ENCODE measurements at regions not wholly inside any gene's neighbourhood (a gene's known extent, or its start where the extent isn't known, plus 50 kb on each side); places are given as distances from the start of the nearest gene placed in this dataset.

- Histone ChIP-seq H2BK5ac (ENCODE audit: insufficient read length, low read length) (no peak overlapping the region), H3K18ac (ENCODE audit: insufficient read length, low read depth, low read length) (no peak overlapping the region), H4K8ac (replicated peaks; ENCODE audit: insufficient read length, low read depth, low read length) (no peak overlapping the region), H3K79me2 (ENCODE audit: insufficient read depth, low read length) (peaks cover 14% of the 10 kb centered on the region; the same call in 1 of the 2 replicates), H3K56ac (ENCODE audit: insufficient read length, low read depth, low read length) (no peak overlapping the region), H3K9ac (ENCODE audit: extremely low read depth, insufficient read length, low read length) (no peak overlapping the region), H4K5ac (ENCODE audit: insufficient read length, low read depth, low read length) (no peak overlapping the region), H3K4me1 (ENCODE audit: insufficient read depth, low read length) (peaks cover 4% of the 10 kb centered on the region; the same call in 1 of the 2 replicates), H3K23me2 (ENCODE audit: insufficient read length, low read depth, low read length, poor library complexity, severe bottlenecking) (no peaks in the 10 kb centered on the region), H3K27me3 (ENCODE audit: insufficient read depth, low read length) (no peaks in the 10 kb centered on the region), H3K4ac (ENCODE audit: low read depth, low read length) (no peak overlapping the region), H3K4me2 (ENCODE audit: insufficient read depth, insufficient read length, low read length) (no peak overlapping the region), H2AK5ac (ENCODE audit: insufficient read length, low read length) (no peak overlapping the region), H3K79me1 (ENCODE audit: insufficient read depth, low read depth, low read length, poor library complexity, severe bottlenecking) (peaks cover 4% of the 10 kb centered on the region), H2BK12ac (ENCODE audit: insufficient read length, low read depth, low read length) (no peak overlapping the region), H3K14ac (ENCODE audit: insufficient read depth, low read length) (no peak overlapping the region), H2AFZ (ENCODE audit: low read length) (no peak overlapping the region), H3K9me3 (ENCODE audit: control insufficient read depth, low read depth, low read length) (no peaks in the 10 kb centered on the region), H3K23ac (ENCODE audit: insufficient read length, low read depth, low read length) (no peak overlapping the region), H3K27ac (ENCODE audit: insufficient read length, low read depth, low read length) (no peak overlapping the region), H2BK120ac (ENCODE audit: low read depth, low read length, poor library complexity, severe bottlenecking) (no peak overlapping the region), H4K20me1 (ENCODE audit: control insufficient read depth, insufficient read depth, insufficient read length) (no peaks in the 10 kb centered on the region), H4K91ac (ENCODE audit: insufficient read length, low read depth, low read length) (no peak overlapping the region), H2BK15ac (ENCODE audit: low read depth, low read length) (no peak overlapping the region), H2BK20ac (ENCODE audit: low read depth, low read length, poor library complexity, severe bottlenecking) (no peak overlapping the region), H3T11ph (ENCODE audit: low read length) (no peak overlapping the region)
- Mint-ChIP-seq H3K36me3 (ENCODE audit: insufficient read depth in 1 of 3, low read depth in 3 of 3) (peaks cover 3 to 4% (median 4%) of the 10 kb centered on the region in 3 experiments; a peak in 6 of 7 replicates), H3K4me3 (no peak overlapping the region), H3K9me3 (peaks cover 3 to 4% of the 10 kb centered on the region in 2 experiments; a peak in 4 of 5 replicates), H3K27ac (no peak overlapping the region; a peak in 1 of 7 replicates), H3K27me3 (ENCODE audit: low read depth) (no peaks in the 10 kb centered on the region), H3K4me1 (peaks cover 11 to 19% of the 10 kb centered on the region in 2 experiments)
- WGBS (ENCODE audit: extremely low coverage, insufficient read length, low lambda C conversion rate): no CpG with 5 or more reads among the region's 3 CpGs
- TF ChIP-seq CTCF (conservative IDR thresholded peaks at IDR 0.05): no peak
- no peak for DNase-seq
Observed at GRCh38 chr14:71362920-71363584, 455.8 kb downstream of the PCNX1 start.
